Fibroblast of the aortic adventitia (primary cell): ENCODE measurements at regions not wholly inside any gene's neighbourhood (a gene's known extent, or its start where the extent isn't known, plus 50 kb on each side); places are given as distances from the start of the nearest gene placed in this dataset.

Experiments used
- DNase-seq: peaks from one replicate; pipeline ENCODE4 v3.0.0-alpha.2; 2010; ENCODE audit warnings: low read depth
- H3K4me3 ChIP-seq: 2 replicates; pipeline ENCODE4 v1.5.1; 2011; ENCODE audit warnings: low read depth, mild to moderate bottlenecking, control low read depth, low read length, moderate library complexity
- CTCF ChIP-seq: IDR thresholded peaks from 2 replicates; pipeline ENCODE4 v1.5.1; 2011; ENCODE audit warnings: mild to moderate bottlenecking, low read length, control low read depth, inconsistent platforms; ENCODE audit not compliant: insufficient read depth

DNA sequence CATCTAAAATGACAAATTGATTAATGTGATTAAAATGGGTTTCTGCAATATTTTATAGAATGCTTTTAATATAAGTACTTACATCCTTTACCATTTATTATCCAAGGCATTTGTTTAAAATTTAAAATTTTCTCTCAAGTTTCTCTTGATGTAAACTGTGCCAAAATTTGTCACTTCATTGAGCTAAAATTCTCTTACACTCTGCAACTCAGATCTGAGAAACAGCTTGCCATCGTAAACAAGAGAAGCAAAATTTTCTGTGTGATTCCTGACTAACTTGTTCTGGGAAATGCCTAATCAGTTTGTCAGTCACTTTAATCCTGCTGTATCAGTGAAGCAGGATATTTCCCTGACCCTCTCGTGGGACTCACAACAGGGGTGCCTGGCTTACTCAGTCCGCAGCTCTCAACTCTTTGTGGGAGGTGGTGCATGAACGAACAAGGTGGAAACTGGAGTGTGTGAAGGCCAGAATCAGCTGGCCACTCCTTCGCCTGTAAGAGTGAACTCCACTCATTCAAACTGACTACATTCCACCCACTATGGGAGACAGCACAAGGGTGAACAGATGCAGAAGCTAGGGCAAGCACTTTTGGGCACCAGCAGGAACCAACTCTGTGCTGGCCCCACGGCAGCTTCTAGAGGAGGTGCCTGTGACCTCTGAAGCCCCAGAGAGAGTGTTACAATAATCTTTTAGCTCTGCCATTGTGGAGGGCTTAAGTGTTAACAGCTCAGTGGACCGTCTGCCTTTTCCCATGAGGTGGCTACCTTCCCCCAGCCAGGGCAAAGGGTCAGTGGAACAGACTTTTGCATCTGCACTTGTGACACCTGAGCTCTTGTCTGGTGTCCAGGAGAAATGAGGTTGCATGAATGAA, 349.4 kb downstream of the FAT4 start:
- no peak overlapping the region for H3K4me3 ChIP-seq
- DNase-seq, result no peak
- TF ChIP-seq CTCF, result no peak

- no peak overlapping the region for H3K4me3 ChIP-seq
- no peak for TF ChIP-seq CTCF
- DNase-seq, result no peak
These were observed 351.9 kb downstream of the FAT4 start for GRCh38 chr4:125666635-125667034.

DNA sequence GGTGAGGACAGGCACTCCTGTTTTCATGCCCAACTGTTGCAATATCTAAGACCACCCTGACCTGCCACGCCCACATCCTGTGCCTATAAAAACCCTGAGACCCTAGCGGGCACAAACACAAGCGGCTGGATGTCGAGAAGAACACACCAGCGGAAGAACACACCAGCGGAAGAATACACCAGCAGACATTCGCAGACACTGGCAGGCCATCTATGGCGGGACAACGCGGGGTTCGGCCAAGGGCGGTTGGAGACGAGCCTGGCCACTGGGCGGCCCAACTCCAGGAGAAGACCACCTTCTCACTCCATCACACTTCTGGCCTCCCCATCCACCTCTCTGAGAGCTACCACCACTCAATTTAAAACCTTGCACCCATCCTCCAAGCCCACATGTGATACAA, 361.4 kb downstream of the FAT4 start:
- H3K4me3 ChIP-seq, result no peak overlapping the region
- no peak for DNase-seq
- no peak for TF ChIP-seq CTCF

- DNase-seq, result no peak
- no peak for TF ChIP-seq CTCF
These were observed 361.8 kb downstream of the FAT4 start for GRCh38 chr4:125676583-125676982.

DNA sequence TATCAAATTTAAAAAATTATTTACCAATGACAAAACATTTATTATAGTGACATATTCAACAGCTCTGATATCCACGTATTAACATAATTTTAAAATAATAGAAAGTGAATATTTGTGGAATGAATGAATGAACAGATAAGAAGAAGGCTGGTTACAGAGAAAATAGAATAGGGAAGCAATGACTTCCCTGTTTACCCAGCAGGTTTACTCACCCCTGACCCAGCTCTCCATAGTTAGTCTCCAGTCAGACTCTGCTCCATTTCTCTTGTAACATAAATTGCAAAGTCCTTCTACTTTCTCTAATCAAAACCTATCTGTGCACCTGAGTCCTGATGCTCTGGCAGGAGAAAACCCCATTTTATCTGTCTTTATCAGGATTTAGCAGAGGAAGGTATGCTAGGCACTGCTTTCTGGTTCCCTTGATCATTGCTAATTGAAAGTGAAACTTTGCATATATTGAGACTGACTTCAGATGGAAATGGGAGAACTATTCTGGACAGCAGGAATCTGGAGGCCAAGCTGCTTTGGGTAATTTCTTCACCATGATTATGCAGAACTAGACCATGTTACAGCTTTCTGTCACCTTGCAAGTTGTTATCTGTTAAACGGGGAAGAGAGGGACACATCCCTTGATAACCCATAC, 363.0 kb downstream of the FAT4 start:
- DNase-seq, result no peak
- no peak for TF ChIP-seq CTCF

More at GRCh38 chr4:125676583-125676982, 361.8 kb downstream of the FAT4 start:
- H3K4me3 ChIP-seq, result no peak overlapping the region

GRCh38 chr4:125679989-125680388, 365.2 kb downstream of the FAT4 start:
- H3K4me3 ChIP-seq, result no peak overlapping the region
- no peak for TF ChIP-seq CTCF
- peak; percentile 3 for DNase-seq

More for the DNA sequence above, 363.0 kb downstream of the FAT4 start:
- no peak overlapping the region for H3K4me3 ChIP-seq
